Fibroblast of pulmonary artery (primary cell): ENCODE measurements at regions not wholly inside any gene's neighbourhood (a gene's known extent, or its start where the extent isn't known, plus 50 kb on each side); places are given as distances from the start of the nearest gene placed in this dataset.

Experiments
- DNase-seq: peaks from one replicate; pipeline ENCODE4 v3.0.0-alpha.2; 2010; ENCODE audit warnings: low read depth
- H3K4me3 ChIP-seq: replicated peaks from 2 replicates; pipeline ENCODE4 v1.5.1; 2011; ENCODE audit warnings: low read depth, mild to moderate bottlenecking, control low read depth, low read length, moderate library complexity
- TF ChIP-seq, protein P1 (sequence below): IDR thresholded peaks from 2 replicates; pipeline ENCODE4 v1.5.1; 2011; ENCODE audit warnings: mild to moderate bottlenecking, control low read depth, low read length, inconsistent platforms; ENCODE audit errors: missing control alignments

DNA sequence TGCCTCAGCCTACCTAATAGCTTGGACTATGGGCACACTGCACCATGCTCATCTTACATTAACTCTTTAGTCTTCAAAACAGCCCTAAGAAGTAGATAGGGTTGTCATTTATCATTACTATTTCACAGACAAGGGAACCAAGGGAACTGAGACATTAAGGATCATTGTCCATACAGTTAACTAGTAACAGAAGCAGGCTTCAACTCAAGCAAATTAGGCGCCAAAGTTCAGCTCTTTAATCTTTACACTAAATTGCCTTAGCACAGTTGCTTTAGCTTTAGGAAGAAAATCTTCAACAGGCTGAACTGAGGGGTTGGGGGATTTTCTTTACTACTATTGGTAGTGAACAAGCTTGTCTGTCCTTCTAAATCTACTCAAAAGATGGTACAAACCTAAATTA lies 68.8 kb upstream of the CAND1 start:
- TF ChIP-seq, protein P1, sequence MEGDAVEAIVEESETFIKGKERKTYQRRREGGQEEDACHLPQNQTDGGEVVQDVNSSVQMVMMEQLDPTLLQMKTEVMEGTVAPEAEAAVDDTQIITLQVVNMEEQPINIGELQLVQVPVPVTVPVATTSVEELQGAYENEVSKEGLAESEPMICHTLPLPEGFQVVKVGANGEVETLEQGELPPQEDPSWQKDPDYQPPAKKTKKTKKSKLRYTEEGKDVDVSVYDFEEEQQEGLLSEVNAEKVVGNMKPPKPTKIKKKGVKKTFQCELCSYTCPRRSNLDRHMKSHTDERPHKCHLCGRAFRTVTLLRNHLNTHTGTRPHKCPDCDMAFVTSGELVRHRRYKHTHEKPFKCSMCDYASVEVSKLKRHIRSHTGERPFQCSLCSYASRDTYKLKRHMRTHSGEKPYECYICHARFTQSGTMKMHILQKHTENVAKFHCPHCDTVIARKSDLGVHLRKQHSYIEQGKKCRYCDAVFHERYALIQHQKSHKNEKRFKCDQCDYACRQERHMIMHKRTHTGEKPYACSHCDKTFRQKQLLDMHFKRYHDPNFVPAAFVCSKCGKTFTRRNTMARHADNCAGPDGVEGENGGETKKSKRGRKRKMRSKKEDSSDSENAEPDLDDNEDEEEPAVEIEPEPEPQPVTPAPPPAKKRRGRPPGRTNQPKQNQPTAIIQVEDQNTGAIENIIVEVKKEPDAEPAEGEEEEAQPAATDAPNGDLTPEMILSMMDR: no peak
- no peak for DNase-seq
- H3K4me3 ChIP-seq: no peak overlapping the region

DNA sequence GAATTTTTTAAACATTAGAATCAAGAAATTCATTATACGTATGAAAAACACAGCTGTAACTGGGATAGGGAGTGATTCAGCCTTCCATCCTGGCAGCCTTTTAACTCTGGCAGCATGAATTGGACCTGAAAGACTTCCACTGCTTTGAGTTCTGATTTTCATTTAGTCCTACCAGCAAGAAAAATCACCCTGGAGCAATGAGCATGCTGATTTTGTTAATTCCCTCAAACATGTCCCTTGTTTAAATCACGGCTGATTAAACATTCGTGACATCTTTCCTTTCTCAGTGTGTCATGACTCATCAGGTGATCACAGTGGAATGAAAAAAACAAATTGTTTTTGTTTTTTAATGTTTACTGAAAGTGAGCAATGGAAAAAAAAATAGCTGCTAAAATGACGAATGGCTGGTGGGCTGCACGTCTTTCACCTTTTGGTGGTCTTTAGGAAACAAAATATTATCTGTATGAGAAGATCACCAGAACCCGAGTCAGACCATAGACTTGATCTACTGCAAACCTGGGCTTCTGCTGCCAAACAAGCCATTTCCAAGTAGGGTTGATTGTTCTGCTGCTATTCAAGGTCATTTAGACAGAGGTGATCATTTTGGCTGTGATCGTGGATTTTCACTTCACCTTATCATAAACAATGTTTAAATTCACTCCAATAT lies 67.0 kb upstream of the CAND1 start:
- H3K4me3 ChIP-seq: no peak overlapping the region
- no peak for DNase-seq
- TF ChIP-seq, protein P1: no peak

DNA sequence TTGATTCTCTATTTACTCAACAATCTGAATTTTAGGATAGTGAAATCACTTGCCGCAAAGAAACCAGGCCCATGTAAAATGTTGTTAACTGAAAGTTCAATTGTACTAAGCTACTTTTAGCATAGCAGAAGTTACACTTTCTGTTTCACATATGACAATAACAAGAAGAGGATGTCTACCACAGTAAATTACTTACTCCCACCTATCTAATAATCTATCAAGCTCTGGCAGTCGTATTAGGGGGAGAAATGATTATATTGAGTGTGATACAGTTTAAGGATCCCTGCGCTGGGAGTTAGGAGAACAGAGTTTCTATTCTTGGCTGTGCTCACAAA lies 66.5 kb upstream of the CAND1 start:
- TF ChIP-seq, protein P1: no peak
- DNase-seq: no peak
- H3K4me3 ChIP-seq: no peak overlapping the region

DNA sequence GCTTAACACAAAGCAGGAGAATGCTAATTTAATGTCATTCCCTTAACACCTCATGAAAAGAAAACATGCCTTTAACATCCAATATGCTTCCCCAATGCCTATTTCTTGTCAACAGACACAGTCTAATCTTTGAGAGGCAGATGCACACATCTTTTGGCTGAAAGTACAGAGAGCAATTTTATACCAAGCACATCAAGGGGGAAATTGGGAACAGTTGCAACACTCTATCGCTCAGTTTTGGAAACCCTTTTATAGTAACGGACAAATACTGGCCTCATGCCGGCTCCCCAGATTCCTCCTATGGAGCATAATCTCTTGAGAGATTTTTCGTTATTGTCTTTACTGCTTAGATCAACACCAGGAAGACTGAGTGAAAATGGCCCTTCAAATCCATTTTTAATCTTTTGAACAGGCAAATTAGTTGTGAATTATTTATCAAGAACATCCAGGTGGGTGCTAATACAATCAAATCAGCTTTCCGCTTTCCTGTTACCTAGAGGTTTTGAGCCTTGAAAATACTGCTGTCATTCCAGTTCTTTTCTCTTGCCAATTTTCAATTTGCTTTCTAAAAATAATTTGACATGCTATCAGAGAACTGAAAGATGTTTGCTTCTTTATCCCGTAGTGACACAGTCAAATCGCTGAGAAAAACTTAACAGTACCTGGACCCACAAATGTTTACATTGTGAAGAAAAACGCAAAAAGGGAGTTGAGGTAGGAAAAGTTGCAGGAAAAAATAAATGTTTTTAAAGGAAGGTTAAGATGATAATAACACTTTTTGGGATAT lies 60.7 kb upstream of the CAND1 start:
- TF ChIP-seq, protein P1: no peak
- DNase-seq: no peak
- H3K4me3 ChIP-seq: no peak overlapping the region

DNA sequence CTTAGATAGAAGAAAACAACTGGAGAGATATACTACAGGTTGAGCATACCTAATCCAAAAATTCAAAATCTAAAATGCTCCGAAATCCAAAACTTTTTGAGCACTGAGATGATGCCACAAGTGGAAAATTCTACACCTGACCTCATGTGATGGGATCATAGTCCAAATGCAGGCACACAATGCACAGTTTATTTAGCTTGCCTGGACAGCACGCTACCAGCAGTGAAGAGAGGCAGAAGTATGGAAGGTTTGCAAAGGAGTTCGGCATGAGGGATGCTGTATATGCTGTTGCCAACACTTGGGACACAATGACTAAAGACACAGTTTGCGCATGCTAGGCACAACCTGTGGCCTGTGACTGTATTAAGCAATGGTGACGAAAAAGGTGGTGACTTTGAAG lies 58.1 kb upstream of the CAND1 start:
- no peak for DNase-seq
- TF ChIP-seq, protein P1: no peak
- no peak overlapping the region for H3K4me3 ChIP-seq

DNA sequence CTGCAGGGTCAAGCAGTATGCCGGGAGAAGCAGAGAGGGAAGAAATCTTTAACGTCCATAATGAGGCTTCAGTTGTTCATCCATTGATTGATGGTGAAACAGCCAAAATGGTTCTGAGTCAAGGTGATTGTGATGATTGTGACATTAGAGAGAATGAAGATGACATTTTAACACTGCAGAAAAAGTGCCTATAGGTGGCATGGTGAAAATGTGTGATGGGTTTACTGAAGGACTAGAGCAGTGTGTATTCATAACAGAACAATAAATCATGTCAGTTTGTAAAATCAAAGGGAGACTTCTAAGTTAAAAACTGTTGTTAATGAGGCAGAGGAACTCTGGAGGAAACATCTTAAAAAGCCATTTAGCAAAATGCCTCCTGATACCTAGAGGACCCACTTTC lies 57.7 kb upstream of the CAND1 start:
- TF ChIP-seq, protein P1: no peak
- no peak for DNase-seq
- no peak overlapping the region for H3K4me3 ChIP-seq

DNA sequence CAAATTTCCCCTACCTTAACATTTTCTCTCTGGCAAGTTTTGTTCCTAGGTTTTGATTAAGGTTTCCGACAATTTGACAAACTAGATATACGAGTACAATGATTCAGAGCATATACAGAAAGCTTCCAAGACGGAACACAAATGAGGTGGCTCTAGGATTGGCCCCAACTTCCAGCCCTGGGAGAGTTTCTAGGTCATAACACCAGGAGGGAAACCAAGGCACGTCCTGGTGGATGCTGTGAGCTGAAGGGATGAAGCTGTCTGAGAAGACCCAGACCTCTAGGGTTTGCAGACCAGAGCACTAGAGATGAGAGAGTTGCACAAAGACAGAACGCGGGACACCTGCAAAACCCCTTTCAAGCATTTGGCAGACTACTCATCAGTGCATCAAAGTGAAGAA lies 51.5 kb upstream of the CAND1 start:
- no peak for DNase-seq
- H3K4me3 ChIP-seq: no peak overlapping the region
- TF ChIP-seq, protein P1: no peak
